Fibroblast of skin of scalp (primary cell): ENCODE measurements at regions not wholly inside any gene's neighbourhood (a gene's known extent, or its start where the extent isn't known, plus 50 kb on each side); places are given as distances from the start of the nearest gene placed in this dataset.
A peak's percentile ranks its signal among the peaks of the same experiment; 100 is the strongest.
"Not testable (repeated sequence)": the region's sequence is repeated elsewhere in the genome, so short reads cannot be mapped to it uniquely, and the experiment has no call there.

Experiments
- DNase-seq: peaks from one replicate; pipeline ENCODE4 v3.0.0-alpha.2; 2013

DNA sequence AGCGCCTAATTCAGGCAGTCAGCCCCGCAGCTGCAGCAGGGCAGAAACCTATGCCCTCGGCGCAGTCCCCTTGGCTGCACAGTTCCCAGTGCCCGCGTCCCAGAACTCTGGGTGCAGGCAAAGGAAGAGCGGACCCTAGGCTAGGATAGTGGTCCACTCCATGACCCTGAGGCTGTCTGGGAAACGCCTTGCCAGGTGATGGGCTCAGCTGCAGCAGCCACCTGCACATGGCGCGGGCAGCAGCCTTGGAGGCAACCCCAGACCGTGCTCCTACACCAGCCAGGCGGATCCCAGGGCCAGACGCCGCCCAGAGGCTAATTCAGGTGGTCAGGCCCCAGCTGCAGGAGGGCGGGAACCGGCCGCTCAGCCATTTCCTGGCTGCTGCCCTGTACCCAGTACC is 83.0 kb downstream of the POTEC start:
- DNase-seq = not testable (repeated sequence)

DNA sequence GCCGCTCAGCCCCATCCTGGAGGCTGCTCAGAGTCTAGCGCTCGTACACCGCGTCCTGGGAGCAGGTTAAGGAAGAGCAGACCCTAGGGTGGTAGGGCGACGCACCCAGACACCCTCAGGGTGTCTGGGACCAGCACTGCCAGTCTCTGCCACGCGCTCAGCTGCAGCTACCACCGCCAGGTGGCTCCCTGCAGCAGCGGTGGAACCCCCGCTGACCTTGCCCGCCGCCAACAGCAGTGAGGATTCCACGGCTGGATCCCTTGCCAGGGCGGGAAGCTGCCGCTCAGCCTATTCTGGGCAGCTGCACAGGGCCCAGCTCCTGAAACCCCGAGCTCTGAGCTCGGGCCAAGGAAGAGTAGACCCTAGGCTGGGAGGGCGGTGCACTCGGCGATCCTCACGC is 83.6 kb downstream of the POTEC start:
- not testable (repeated sequence) for DNase-seq

DNA sequence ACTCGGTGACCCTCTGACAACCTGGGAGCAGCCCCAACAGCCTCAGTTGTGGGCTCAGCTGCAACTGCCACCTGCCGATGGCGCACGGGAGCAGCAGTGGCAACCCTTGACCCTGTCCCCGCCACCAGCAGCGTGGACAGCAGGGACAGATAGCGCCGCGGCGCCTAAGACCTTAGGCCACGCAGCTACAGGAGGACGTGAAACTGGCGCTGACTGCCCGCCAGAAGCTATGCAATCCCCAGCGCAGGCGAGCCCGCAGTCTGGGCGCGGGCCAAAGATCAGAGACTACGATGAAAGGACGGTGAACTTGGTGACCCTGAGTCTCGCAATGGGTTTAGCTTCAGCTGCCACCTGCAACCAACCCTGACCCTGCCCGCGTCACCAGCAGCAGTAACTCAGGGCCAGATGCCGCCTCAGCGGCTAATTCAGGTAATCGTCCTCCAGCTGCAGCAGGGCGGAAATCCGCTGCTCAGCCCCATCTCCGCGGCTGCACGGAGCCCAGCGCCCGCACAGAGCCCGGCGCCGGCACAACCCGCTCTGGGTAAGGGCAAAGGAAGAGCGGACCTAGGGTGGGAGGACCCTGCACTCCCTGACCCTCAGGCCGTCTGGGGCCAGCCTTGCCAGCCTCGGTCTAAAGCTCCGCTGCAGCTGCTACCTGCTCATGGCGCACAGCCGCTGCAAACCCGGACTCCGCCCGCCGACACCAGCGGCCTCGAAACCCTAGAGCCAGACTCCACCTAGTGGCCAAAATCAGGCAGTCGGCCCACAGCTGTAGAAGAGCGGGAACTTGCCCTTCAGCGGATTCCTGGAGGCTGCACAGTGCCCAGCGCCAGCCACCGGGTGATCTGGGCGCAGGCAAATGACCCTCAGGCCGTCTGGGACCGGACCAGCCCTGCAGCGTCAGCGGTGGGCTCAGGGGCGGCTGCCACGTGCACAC is 85.1 kb downstream of the POTEC start:
- not testable (repeated sequence) for DNase-seq

DNA sequence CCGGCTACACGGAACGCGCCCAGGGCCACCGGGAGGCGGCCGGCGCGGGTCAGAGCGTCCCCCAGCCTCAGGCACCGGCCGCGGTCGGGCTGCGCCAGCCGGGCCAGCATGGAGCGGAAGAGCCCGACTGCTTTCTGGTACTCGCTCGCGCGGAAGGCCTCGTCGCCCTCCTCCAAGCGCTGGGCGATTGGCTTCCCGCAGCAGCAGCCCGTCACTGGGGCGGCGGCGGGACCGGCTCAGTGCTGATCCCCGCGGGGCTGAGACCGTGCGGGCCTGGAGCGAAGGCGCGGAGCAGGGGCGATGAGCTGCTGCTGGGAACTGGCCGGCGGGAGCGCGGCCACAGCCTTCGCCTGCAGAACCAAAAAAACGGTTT is 92.8 kb downstream of the POTEC start:
- DNase-seq = not testable (repeated sequence)

DNA sequence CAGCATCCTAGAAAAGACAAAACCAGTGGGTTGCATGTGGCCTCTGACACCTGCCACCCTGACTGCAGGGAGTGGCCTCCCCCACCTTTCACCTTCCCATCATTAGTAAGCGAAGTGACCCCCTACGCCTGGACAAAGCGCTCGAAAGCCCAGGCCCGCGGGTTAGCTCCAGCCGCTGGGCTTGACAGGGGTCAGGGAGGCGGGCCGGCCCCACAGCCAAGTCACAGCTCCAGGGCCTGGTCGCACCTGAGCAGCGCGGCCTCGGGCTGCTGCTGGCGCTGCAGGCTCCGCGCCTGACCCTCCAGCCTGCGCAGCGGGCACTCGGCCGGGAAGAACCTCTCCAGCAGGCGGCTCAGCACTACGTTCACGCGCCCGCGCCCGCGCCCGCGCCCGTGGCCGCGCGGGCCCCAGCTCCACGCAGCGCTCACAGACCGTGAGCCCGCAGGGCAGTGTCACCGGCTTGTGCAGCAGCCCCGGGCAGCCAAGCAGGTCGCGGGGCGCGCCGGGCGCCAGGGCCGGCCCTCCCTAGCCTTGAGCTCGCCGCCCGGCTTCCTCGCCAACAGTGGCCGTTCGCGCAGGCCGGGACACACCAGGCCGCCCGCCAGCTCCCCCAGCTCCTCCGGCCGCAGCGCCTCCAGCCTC is 93.3 kb downstream of the POTEC start:
- DNase-seq = peak; percentile 9

DNA sequence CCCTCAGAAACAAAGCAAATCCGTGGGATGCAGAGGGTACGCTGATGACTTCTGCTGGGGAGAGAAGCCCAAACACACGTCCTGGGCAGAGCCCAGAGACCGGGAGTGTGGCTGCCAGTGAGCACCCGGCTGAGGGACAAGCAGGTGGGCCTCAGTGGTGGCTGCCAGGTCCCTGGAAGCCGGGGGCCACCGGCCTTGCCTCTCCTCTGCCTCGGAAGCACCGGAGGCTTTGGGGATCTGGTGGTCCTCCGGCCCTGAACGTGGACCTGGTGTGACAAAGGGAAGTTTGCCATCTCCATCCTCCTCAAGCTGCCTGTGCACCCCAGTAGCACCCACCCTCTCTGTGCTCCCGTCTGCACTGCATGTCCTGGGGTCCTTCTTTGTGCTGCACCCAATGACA is 94.3 kb downstream of the POTEC start:
- DNase-seq = not testable (repeated sequence)

DNA sequence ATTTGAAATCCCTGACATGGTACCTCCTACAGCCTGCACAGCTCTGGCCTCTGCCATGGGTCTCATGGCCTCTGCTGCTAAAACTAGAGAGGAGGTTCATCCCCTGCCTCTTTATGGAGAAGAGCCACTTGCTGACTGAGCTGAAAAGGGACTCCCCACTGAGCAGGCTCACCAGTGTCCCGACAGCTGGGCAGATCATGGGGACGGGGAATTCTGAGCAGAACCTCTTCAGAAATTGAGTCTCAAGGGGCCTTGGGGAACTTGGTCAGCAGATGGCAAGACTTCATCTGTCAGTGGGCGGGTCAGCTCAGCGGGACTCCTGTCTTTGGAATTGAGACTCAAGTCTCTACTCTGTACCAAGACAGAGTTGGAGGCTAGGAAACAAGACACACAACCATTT is 95.7 kb downstream of the POTEC start:
- not testable (repeated sequence) for DNase-seq

DNA sequence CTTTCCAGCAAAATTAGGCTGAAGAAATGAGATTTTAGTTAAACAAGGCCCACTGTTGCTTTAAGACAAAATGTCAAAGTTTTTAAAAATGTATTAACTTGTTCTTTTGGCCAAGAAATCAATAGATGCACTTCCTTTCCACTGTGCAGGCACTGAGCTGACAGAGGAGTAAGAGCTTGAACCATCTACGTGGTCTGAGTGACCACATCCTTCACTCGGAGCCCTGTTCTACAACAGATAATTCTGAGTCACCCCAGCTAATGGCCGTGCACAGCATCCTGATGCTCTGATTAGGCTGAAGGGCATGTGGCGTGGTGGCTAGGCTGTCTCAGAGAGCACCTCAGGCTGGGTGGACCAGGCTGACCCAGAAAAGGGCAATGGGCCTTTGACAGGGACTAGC is 107.9 kb downstream of the POTEC start:
- not testable (repeated sequence) for DNase-seq

DNA sequence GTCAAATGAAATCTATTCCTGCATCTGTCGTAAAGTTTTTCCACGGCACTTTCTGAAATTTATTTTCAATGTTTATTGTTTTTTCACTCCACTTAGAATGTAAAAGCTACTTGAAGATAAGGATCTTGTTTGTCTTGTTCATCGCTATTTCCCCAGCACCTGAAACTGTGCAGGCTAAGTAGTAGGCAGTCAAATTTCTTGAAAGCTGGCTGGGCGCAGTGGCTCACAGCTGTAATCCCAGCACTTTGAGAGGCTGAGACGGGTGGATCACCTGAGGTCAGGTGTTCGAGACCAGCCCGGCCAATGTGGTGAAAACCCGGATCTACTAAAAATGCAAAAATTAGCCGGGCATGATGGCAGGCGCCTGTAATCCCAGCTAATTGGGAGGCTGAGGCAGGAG is 111.0 kb downstream of the POTEC start:
- DNase-seq = not testable (repeated sequence)

DNA sequence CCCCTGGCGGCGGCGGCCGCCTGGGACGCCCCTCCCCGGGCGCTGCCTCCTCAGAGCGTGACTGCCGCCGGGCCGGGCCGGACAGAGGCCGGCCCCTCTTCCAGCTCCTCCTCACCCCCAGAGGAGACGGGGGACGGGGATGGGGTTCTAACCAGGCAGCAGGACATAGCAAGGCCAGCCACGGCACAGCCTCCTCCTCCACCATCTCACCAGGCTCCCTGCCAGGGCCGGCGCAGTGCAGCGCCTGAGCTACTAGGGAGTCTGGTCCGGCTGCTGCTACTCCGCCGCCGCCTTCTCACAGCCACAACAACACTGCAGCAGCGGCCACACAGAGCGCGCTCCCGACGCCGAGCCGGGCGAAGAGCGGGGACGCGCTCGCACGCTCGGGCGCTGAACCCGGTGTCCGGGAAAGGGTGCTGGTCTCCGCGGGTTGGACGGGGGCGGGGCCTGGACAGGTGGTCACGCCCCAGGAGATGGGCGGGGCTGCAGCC is 112.3 kb downstream of the POTEC start:
- DNase-seq = peak; percentile 3

DNA sequence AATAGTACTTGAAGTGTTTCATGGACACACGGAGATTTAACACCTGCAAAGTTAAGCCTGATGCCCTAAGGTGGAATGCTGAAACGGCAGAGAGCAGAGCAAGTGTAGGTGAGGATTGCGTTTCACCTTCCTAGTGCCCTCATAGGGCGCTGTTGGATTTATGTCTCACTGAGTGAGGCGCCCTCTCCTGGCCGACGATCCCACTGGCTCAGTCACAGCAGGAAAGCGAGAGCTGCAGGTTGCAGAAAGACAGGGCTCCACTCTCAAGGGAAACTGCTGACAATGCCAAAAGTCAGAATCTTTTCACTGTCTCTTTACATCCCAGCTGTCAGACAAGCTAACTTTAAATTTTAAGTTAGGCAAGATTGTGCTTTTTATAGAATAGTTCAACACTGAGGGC is 127.6 kb downstream of the POTEC start:
- not testable (repeated sequence) for DNase-seq

DNA sequence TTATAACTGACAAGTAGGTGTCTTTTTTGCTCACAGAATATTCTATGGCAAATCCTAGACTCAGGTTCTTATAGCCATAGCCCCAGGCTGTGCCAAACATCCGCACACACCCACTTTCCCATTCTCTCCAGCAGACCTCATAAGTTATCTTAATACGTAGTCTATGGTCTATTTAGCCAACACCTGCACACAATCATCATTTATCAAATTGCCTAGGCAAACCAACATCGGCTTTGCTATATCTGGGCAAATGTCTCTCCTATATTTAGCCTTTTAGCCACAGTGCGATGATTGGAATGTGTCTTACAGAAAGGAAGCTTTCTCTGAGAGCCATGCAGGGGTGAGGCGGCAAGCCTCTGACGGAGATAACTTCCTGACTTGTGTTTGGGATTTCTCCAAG is 128.0 kb downstream of the POTEC start:
- DNase-seq = not testable (repeated sequence)

DNA sequence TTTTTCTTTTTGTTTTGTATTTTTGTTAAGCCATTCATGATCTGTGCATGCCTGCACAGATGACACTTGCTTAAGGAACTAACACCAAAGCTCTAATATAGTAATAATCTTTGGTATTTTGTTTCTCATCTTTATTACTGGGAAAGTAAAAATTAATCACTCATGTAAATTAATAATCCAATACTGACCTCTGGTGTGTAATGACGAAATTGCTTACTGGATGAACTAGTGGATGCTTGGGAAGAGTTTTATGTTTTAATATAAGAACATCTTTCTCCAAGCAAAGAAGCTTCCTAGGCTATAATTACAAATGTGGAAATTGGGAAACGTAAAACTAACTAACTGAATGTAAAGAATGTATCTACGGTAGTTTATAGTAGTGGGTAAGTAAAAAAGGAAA is 147.9 kb downstream of the POTEC start:
- DNase-seq = not testable (repeated sequence)

DNA sequence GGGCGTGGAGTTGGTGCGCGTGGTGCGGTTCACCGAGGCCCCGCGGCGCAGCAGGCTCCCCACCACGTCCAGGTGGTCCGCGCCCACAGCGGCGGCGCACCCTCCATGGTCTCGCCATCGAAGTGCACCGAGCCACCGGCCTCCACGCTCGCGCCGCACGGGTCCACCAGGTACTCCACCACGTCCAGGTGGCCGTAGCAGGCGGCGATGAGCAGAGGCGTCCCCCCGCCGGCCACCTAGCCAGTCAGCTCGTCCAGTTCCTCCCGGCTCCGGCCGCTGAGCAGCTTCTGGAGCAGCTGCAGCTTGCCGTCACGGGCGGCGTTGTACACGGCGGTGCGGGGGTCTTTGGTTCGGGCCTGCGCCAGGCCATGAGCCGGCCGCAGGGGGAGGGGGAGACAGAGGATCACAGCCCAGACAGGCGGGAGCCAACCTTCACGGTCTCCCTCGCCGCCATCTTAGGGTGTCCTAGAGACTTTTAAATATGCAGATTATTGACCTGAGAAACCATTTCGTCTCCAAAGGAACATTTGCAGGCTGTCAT is 149.8 kb downstream of the POTEC start:
- not testable (repeated sequence) for DNase-seq

DNA sequence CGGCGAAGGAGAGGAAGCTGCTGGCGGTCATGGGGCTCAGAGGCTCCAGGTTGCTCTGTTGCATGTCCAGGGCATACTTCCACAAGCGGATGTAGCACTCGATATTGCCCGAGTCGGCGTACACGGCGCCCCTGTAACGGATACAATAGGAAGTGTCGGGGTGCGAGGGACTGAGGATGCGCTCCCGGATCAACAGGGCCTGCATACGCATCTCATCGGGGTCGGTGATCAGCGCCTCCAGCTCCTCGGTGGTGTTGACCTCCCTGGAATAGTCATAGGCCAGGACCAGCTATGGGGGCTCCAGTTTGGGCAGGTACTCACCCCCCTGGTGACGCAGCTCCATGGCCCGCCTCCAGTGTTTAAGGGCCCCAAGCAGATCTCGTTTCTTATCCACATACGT is 150.8 kb downstream of the POTEC start:
- DNase-seq = not testable (repeated sequence)

DNA sequence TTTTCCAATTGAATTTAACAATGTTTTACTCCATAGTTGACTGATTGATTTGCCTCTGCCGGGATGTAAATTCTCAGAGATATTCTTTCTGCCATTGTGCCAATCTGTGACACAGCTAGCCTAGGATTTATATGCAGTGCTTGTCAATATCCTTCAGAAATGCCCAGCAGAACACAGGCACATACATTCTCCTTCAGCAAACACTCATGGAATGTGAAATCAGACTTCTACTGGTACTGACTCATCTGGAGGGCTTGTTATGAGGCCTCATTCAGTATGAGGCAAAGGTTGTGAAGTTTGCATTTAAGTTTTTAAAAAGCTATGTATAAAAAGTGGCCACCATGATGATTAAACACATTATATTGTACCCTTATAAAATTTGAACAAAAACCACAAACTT is 158.4 kb downstream of the POTEC start:
- DNase-seq = not testable (repeated sequence)

DNA sequence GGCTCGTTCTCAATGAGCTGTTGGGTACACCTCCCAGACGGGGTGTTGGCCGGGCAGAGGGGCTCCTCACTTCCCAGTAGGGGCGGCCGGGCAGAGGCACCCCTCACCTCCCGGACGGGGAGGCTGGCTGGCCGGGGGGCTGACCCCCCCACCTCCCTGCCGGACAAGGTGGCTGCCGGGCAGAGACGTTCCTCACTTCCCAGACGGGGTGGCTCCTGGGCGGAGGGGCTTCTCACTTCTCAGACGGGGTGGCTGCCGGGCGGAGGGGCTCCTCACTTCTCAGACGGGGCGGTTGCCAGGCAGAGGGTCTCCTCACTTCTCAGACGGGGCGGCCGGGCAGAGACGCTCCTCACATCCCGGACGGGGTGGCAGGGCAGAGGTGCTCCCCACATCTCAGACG is 160.7 kb downstream of the POTEC start:
- not testable (repeated sequence) for DNase-seq

DNA sequence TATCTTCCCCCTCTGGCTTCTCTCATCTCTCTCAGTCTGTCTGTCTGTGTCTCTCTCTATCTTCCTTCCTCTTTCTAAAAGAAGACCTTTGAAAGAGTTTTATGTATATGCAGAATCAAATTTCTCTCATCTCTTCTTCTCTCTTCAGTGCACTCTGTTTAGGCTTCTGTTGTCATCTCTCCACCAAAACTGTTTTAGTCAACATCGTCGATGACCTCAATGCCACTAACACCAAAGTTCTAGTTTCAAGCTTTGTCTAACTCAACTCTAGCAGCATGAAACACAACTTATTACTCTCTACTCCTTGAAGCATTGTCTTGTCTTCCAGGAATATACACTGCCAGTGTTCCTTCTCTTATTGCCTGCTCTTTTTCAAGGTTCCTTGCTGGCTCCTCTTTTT is 163.9 kb downstream of the POTEC start:
- DNase-seq = not testable (repeated sequence)

DNA sequence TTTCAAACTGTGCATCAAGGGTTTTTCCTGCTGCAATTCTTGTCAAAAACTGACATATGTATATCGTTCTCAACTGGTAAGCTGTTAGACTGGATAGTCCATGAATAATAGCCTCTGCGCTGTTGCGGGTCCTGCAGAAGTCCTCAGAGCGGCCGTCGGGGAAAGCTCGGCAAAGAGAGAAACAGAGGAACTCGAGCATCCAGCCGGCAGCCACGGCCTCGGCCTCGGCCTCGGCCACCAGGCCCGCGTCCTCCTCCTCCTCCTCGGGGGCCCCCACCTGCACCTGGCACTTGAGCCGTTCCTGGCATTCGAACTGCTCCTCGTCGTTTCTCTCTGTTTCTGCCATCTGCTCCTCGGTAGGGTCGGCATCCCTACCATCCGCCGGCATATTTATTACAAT is 165.0 kb downstream of the POTEC start:
- not testable (repeated sequence) for DNase-seq

DNA sequence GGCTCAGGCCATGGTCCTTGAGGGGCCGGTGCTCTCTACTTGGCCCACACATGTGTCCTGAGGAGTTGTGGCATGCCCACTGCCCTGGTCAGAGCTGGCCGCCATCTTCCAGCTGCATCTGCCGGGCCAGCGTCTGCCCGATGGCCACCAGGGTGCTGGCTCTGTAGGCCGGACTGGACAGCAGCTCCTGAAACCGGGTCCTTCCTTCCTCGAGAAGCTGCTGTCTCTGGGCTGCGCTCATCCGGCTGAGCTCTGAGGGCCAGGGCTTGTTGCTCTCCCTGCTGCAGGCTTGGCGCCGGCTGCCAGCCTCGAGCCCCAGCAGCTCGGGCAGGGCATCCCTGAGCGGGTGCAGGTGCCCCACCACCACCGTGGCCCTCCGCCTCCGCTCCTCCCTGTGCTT is 182.1 kb downstream of the POTEC start:
- DNase-seq = not testable (repeated sequence)

DNA sequence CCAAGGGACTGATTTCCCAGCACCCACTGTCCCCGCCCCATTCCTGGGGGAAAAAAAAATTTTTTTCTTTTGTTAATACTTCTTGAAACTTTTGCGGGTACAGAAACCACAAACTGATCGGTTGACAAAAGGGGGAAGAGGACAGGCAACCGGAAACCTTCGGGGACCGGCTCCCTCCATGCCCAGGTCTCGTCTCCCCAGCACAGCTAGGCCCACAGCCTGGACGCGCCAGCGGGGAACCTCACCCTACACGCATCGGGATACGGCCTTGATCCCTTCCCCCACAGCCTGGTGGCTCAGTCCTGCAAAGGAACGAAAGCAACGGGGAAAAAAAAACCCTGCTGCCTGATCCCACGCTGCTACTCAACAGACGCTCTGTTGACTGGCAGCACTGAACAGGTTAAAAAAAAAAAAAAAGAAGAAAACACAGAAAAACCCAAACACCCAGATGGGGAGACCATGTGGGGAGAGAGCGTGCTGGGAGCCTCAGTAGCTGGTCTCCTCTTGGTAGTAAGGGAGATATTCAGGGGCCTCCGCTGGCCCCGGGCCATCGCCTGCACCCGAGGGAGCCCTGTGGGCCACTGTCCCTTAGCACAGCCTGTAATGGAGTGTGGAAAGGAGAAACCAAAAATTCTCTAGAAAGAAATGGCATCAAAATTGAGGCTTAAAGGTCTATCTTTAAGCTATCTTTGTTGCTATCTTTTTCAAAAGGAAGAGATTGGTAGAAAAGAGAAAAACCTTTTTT is 185.7 kb downstream of the POTEC start:
- not testable (repeated sequence) for DNase-seq

DNA sequence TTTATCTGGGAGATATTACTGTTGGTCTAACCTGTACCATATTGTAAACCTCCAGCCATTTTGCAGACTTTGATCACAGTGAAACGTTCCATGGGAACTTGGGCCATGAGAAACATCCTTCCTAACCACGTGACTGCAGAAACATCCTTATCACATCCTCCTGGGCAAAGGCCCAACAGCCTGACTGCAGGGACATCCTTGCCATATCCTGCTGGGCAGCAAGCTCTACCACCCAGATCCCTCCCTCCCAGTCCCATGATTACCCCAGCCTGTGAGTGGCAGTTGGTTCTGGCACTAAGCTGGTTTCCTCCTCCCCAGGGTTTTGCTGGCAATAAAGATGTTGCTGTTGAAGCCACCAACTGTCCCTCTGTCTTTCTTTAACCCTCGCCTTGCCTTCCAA is 201.2 kb downstream of the POTEC start:
- DNase-seq = not testable (repeated sequence)

DNA sequence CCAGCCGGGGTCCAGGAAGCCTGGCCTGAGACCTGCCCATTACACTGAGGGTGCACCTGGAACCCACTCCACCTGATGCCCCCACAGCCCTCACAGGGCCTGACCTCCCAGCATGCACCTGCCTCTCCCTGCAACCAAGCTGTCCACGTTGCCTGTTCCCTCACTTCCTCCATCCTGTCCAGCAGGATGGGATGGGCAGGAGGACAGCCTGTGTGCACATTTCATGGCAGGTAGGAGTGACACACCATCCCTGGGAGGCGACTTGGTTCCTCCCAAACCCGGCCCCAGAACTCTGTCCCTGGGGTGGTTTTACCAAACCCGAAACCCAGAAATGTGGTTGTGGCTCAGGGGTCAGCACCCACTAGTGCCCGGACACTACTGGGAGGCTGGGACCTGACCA is 203.8 kb upstream of the ZNF519 start:
- not testable (repeated sequence) for DNase-seq
